Right cardiac atrium (tissue), 5 donors: ENCODE measurements at regions not wholly inside any gene's neighbourhood (a gene's known extent, or its start where the extent isn't known, plus 50 kb on each side); places are given as distances from the start of the nearest gene placed in this dataset.
"Not testable (repeated sequence)": the region's sequence is repeated elsewhere in the genome, so short reads cannot be mapped to it uniquely, and the experiment has no call there.

Experiments
- ATAC-seq, 2 donors: fragments of 200-7000 bp; cut with Tn5 transposase; one replicate each; pipeline versions ENCODE4 v1.8.0 to v1.9.1; 2020; ENCODE audit warnings: moderate library complexity in 2 of 2, mild to moderate bottlenecking in 1 of 2
- DNase-seq, 3 donors: peaks; one replicate each; pipeline ENCODE4 v3.0.0-alpha.2; 2020
- H3K27ac ChIP-seq: one replicate; pipeline ENCODE4 v1.5.1; 2013; ENCODE audit warnings: mild to moderate bottlenecking, low read length, control low read depth, moderate library complexity
- H3K27me3 ChIP-seq: one replicate; pipeline ENCODE4 v1.6.1; 2013; ENCODE audit not compliant: control insufficient read depth, insufficient read depth
- H3K4me1 ChIP-seq: one replicate; pipeline ENCODE4 v1.6.1; 2013; ENCODE audit warnings: low read length; ENCODE audit not compliant: control insufficient read depth, insufficient read depth
- H3K4me3 ChIP-seq: one replicate; pipeline ENCODE4 v1.5.1; 2013; ENCODE audit warnings: low read length, control low read depth
- H3K9me3 ChIP-seq: one replicate; pipeline ENCODE4 v1.6.1; 2013; ENCODE audit warnings: low read length; ENCODE audit not compliant: control insufficient read depth
- WGBS: extraction: QIAGEN DNeasy Blood & Tissue Kit; methylation state at CpG from one replicate; pipeline ENCODE4 v1.1.7; 2013; 5-methylcytosine and 5-hydroxymethylcytosine counted together
- intact Hi-C, 4 donors: fragments of 100-400 bp; cut with DNase I; formaldehyde crosslinking; loops; one replicate each; pipeline versions ENCODE4 v1.11.0 to v1.14.0; 2022 to 2023
- donor health status: healthy with polysubstance abuse.
- donor health status: DM: no; HTN: yes; CAD: no.
- donor health status: DM: no; HTN: no; CAD: no.
- donor health status: DM: no; HTN: yes; CAD: no; lungs with severe emphysema.
- donor health status: DM: yes; HTN: yes; CAD: no.

GRCh38 chr5:116732591-116732990 is 158.0 kb upstream of the SEMA6A start:
- no peak for ATAC-seq
- WGBS, result 94% methylated on average over 2 of the region's 2 CpGs
- Histone ChIP-seq H3K27ac (no peak overlapping the region), H3K9me3 (no peaks in the 10 kb centered on the region), H3K4me3 (no peak overlapping the region), H3K4me1 (peaks cover 4% of the 10 kb centered on the region), H3K27me3 (no peaks in the 10 kb centered on the region)
- intact Hi-C loops, result no loop called here
- no peak for DNase-seq

DNA sequence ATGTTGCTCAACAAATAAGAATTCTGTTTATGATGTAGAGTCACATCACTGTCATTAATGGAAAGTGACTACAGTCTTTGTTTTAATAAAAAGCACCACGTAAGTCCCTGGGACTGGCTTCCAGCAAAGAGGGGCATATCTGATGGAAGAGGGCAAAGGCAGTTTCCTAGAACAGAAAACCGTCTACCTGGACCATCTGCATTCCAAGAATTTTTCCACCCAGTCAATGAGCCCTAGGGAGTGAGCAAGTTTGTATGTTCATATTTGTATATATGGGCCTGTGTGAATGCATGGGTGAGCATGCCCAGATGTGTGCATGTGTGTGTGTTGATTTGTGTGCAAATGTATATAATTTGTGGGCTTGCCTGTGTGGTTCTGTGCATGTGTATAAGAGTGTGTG is 156.8 kb upstream of the SEMA6A start:
- H3K4me3 ChIP-seq, result no peak overlapping the region
- H3K27ac ChIP-seq, result no peak overlapping the region
- peaks cover 4% of the 10 kb centered on the region for H3K4me1 ChIP-seq
- WGBS, result 85% methylated on average over 2 of the region's 2 CpGs
- intact Hi-C loops, result no loop called here
- no peaks in the 10 kb centered on the region for H3K27me3 ChIP-seq
- no peak for ATAC-seq
- H3K9me3 ChIP-seq, result no peaks in the 10 kb centered on the region
- no peak for DNase-seq

DNA sequence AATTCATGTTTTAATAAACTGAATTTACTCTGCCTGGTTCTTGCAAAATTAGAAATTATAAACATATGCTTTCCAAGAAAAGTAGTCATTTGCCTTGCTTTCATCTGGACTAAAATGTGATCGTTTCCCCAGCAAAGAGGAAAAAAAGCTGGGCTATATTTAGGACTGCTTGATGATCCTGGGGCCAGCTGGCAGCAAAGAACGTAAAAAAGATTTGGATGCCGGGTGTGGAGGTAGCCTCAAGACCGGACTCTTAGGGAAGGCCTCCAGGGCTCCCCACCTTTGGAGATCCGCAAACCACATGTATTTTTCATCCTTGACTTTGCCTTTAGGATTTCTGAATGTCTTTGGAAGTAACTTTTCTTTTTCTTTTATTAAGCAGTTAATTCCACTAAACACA is 156.1 kb upstream of the SEMA6A start:
- Histone ChIP-seq H3K4me1 (peaks cover 4% of the 10 kb centered on the region), H3K9me3 (no peaks in the 10 kb centered on the region), H3K27ac (no peak overlapping the region), H3K27me3 (no peaks in the 10 kb centered on the region), H3K4me3 (no peak overlapping the region)
- DNase-seq (no peak), ATAC-seq (no peak)
- intact Hi-C loops, result no loop called here
- 39% methylated on average over 5 of the region's 5 CpGs for WGBS

DNA sequence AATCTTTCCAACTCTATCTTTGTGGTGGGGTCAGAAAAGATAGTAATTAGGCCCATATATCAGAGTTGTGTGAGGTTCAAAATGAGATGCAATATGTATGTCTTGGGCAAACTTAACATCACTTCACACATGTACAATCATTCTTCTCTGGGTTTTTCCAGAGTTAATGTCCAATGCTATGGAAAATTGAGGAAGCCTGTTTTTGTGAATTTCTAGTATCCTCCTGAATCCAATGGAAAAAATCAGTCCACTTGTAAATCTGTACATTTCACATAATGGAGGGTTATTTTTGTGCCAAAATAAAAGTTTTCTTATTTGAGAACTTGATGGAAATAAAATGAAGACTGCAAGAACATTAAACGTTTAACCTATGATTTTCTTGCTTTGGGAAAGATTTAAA is 155.6 kb upstream of the SEMA6A start:
- H3K9me3 ChIP-seq, result no peaks in the 10 kb centered on the region
- 73% methylated on average over 1 of the region's 1 CpG for WGBS
- DNase-seq, result no peak
- H3K4me3 ChIP-seq, result no peak overlapping the region
- H3K27me3 ChIP-seq, result no peaks in the 10 kb centered on the region
- no peak for ATAC-seq
- intact Hi-C loops, result no loop called here
- peaks cover 4% of the 10 kb centered on the region for H3K4me1 ChIP-seq
- H3K27ac ChIP-seq, result no peak overlapping the region

DNA sequence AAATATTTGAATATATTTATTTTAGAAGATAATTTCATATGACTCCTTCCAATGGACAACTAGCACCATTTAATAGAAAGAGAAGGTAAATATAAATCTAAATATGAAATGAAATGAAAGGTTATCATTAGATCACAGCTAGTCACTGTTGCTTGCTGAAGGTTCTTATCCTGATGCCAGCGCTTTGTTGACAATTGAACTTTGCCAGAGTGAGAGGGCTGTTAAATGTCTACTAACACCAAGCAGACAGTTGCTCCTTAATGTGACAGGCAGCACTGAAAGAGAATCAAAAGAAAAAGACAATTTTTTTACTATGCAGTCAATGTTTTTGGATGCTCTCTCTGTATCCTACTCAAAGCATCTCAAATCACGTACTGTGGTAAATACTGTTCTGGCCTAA is 152.6 kb upstream of the SEMA6A start:
- DNase-seq (no peak), ATAC-seq (peak in 1 of 2 donors; percentile 31)
- intact Hi-C loops, result no loop called here
- H3K27me3 ChIP-seq, result no peaks in the 10 kb centered on the region
- no peaks in the 10 kb centered on the region for H3K9me3 ChIP-seq
- H3K27ac ChIP-seq, result no peak overlapping the region
- H3K4me3 ChIP-seq, result no peak overlapping the region
- peaks cover 2% of the 10 kb centered on the region for H3K4me1 ChIP-seq
- WGBS, result 73% methylated on average over 2 of the region's 2 CpGs

DNA sequence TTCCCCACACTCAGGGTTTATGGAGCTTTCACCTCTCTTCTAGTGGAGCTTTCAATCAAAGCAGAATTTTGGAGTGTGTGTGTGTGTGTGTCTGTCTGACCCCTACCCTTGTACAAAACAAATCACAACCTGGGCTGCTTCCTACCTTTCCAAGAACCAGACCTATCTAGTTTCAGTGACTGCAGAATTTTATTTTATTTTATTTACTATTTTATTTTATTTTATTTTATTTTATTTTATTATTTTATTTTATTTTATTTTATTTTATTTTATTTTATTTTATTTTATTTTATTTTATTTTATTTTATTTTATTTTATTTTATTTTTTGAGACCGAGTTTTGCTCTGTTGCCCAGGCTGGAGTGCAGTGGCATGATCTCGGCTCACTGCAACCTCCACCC is 151.6 kb upstream of the SEMA6A start:
- DNase-seq, H3K4me1 ChIP-seq, intact Hi-C loops, H3K27me3 ChIP-seq, H3K4me3 ChIP-seq, ATAC-seq, H3K9me3 ChIP-seq, H3K27ac ChIP-seq: not testable (repeated sequence)
- 98% methylated on average over 2 of the region's 2 CpGs for WGBS

DNA sequence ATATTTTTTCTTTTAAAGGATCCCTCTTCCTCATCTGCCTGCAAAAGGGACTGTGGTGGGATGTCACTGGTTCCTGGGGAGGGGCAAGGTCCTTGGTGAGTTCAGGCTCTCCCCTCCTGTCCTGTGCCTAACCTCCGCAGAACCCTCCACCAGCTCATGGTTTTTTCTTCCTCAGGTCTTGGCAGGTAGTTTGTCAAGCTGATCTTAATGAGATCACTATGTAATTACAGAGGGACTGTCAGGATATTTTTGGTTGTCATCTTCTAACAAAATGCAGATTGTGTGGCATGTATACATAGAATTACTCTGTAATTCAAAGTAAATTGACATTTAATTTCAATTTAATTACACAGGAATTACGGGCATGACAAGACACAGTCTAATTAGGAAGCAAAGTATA is 150.3 kb upstream of the SEMA6A start:
- no peak for ATAC-seq
- Histone ChIP-seq H3K27me3 (no peaks in the 10 kb centered on the region), H3K27ac (no peak overlapping the region), H3K4me3 (no peak overlapping the region), H3K4me1 (peaks cover 2% of the 10 kb centered on the region), H3K9me3 (no peaks in the 10 kb centered on the region)
- DNase-seq, result no peak
- 94% methylated on average over 2 of the region's 2 CpGs for WGBS
- intact Hi-C loops, result no loop called here

DNA sequence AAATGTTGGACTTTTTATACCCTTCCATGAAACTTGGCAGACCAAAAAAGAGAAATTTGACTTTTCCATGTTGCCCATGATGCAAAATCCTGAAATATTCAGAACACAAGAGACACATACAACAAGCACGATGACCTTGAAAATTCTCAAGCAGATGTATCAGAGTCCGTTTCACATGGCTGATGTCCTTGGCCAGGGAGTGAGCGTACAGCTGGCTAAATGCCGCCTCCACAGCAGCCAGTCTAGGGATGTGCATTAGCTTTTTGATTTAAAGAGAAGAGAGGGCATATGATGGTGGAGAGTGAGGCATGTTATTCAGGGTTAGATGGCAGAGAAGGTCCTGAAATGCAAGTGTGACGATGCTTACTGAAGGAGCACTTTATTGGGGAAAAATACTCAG is 148.0 kb upstream of the SEMA6A start:
- 90% methylated on average over 5 of the region's 5 CpGs for WGBS
- DNase-seq (no peak), ATAC-seq (no peak)
- Histone ChIP-seq H3K9me3 (no peaks in the 10 kb centered on the region), H3K27me3 (no peaks in the 10 kb centered on the region), H3K4me1 (peaks cover 2% of the 10 kb centered on the region), H3K27ac (no peak overlapping the region), H3K4me3 (no peak overlapping the region)
- intact Hi-C loops, result no loop called here

- H3K4me1 ChIP-seq, result peaks cover 2% of the 10 kb centered on the region
- no peak overlapping the region for H3K4me3 ChIP-seq
- intact Hi-C loops, result no loop called here
- 41% methylated on average over 2 of the region's 2 CpGs for WGBS
- H3K9me3 ChIP-seq, result no peaks in the 10 kb centered on the region
- no peak overlapping the region for H3K27ac ChIP-seq
- H3K27me3 ChIP-seq, result no peaks in the 10 kb centered on the region
- ATAC-seq, result no peak
- DNase-seq, result no peak
Observed at GRCh38 chr5:116719106-116719505, 144.5 kb upstream of the SEMA6A start.

- ATAC-seq, result no peak
- no peak overlapping the region for H3K27ac ChIP-seq
- no peaks in the 10 kb centered on the region for H3K4me1 ChIP-seq
- H3K9me3 ChIP-seq, result no peaks in the 10 kb centered on the region
- DNase-seq, result no peak
- H3K27me3 ChIP-seq, result no peaks in the 10 kb centered on the region
- intact Hi-C loops, result no loop called here
- H3K4me3 ChIP-seq, result no peak overlapping the region
Observed at GRCh38 chr5:116718317-116718716, 143.7 kb upstream of the SEMA6A start.

- 88% methylated on average over 5 of the region's 5 CpGs for WGBS
- no peak overlapping the region for H3K27ac ChIP-seq
- no peaks in the 10 kb centered on the region for H3K27me3 ChIP-seq
- intact Hi-C loops, result no loop called here
- ATAC-seq (no peak), DNase-seq (no peak)
- no peaks in the 10 kb centered on the region for H3K4me1 ChIP-seq
- H3K9me3 ChIP-seq, result no peaks in the 10 kb centered on the region
- no peak overlapping the region for H3K4me3 ChIP-seq
Observed at GRCh38 chr5:116709082-116709481, 134.5 kb upstream of the SEMA6A start.

- H3K9me3 ChIP-seq, H3K4me1 ChIP-seq, intact Hi-C loops, H3K27ac ChIP-seq, DNase-seq, H3K27me3 ChIP-seq, H3K4me3 ChIP-seq, ATAC-seq: not testable (repeated sequence)
- 97% methylated on average over 3 of the region's 3 CpGs for WGBS
Observed at GRCh38 chr5:116705121-116705519, 130.5 kb upstream of the SEMA6A start.
